ENCODE measurements at regions not wholly inside any gene's neighbourhood (a gene's known extent, or its start where the extent isn't known, plus 50 kb on each side); places are given as distances from the start of the nearest gene placed in this dataset.
"Not testable (repeated sequence)": the region's sequence is repeated elsewhere in the genome, so short reads cannot be mapped to it uniquely, and the experiment has no call there.

DNA sequence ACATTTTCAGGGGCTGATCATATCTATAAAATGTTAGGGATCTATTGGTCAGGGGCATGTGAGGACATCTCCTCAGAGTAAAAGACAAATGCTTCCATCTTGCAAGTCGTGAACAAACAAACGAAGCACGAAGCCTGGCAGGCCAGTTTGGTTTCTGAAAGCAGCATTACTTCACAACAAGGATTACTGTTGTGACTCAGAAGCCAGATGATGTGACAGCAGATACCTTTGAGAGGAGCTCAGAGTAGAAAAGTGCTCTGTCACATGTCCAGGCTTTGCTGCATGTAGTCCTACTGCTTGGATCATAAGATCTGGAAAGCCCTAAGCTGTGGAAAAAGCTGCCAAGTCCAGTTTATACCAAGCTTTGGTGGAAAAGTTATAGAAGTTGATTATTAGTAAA lies 1827.2 kb downstream of the ARAP2 start:
- intact Hi-C loops (cut with micrococcal nuclease) = no loop called here
- H3K27ac Mint-ChIP-seq = no peak overlapping the region
- no peak overlapping the region for H3K27ac ChIP-seq (ENCODE audit: low read length)
- H3K9me3 ChIP-seq (ENCODE audit: control insufficient read depth, insufficient read depth, low read length) = peaks cover 5% of the 10 kb centered on the region
- no peak overlapping the region for H3K4me3 ChIP-seq (ENCODE audit: low read length)
- H3K27me3 ChIP-seq (ENCODE audit: control insufficient read depth, insufficient read depth, low read length) = no peaks in the 10 kb centered on the region
- ATAC-seq (no peak), DNase-seq (no peak)
- no peak overlapping the region for H3K4me3 Mint-ChIP-seq
- H3K4me1 ChIP-seq (ENCODE audit: control insufficient read depth, insufficient read depth, low read length) = no peaks in the 10 kb centered on the region
- WGBS (ENCODE audit: insufficient coverage) = 74% methylated on average over 3 of the region's 3 CpGs
- no peaks in the 10 kb centered on the region for H3K27me3 Mint-ChIP-seq (ENCODE audit: low read depth in 2 of 2)
- peaks cover 10% of the 10 kb centered on the region for H3K36me3 Mint-ChIP-seq
- TF ChIP-seq, protein P1, sequence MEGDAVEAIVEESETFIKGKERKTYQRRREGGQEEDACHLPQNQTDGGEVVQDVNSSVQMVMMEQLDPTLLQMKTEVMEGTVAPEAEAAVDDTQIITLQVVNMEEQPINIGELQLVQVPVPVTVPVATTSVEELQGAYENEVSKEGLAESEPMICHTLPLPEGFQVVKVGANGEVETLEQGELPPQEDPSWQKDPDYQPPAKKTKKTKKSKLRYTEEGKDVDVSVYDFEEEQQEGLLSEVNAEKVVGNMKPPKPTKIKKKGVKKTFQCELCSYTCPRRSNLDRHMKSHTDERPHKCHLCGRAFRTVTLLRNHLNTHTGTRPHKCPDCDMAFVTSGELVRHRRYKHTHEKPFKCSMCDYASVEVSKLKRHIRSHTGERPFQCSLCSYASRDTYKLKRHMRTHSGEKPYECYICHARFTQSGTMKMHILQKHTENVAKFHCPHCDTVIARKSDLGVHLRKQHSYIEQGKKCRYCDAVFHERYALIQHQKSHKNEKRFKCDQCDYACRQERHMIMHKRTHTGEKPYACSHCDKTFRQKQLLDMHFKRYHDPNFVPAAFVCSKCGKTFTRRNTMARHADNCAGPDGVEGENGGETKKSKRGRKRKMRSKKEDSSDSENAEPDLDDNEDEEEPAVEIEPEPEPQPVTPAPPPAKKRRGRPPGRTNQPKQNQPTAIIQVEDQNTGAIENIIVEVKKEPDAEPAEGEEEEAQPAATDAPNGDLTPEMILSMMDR (IDR thresholded peaks at IDR 0.05) = no peak
- no peaks in the 10 kb centered on the region for H3K4me1 Mint-ChIP-seq
- no peaks in the 10 kb centered on the region for H3K36me3 ChIP-seq (ENCODE audit: control insufficient read depth, insufficient read depth, low read length)
- peaks cover 13 to 15% of the 10 kb centered on the region in 2 donors for H3K9me3 Mint-ChIP-seq

DNA sequence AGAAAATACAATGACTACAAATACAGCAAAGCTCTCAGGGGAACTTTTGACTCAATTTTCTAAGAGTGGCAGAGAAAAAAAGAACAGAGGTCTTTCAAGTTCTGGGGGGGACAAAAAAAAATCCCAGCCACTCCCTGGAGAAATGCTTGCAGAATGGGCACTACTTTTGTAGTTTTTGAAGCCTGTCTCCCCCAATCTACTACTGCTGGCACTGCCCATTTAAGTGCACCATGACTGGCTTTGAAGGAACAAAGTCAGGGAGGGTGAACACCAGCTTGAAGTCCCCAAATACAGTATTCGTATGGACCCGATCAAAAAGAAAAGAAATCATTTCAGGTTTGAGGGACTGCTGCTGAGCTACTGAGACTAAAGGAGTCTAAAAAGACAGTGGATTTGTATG lies 1824.4 kb downstream of the ARAP2 start:
- Histone ChIP-seq H3K4me1 (ENCODE audit: control insufficient read depth, insufficient read depth, low read length) (no peaks in the 10 kb centered on the region), H3K9me3 (ENCODE audit: control insufficient read depth, insufficient read depth, low read length) (no peaks in the 10 kb centered on the region), H3K36me3 (ENCODE audit: control insufficient read depth, insufficient read depth, low read length) (no peaks in the 10 kb centered on the region), H3K27ac (ENCODE audit: low read length) (no peak overlapping the region), H3K4me3 (ENCODE audit: low read length) (no peak overlapping the region), H3K27me3 (ENCODE audit: control insufficient read depth, insufficient read depth, low read length) (no peaks in the 10 kb centered on the region)
- no peaks in the 10 kb centered on the region for H3K36me3 Mint-ChIP-seq
- H3K4me3 Mint-ChIP-seq = no peak overlapping the region
- no peak for DNase-seq
- no peak for ATAC-seq
- H3K27me3 Mint-ChIP-seq (ENCODE audit: low read depth in 2 of 2) = no peaks in the 10 kb centered on the region
- H3K9me3 Mint-ChIP-seq = peaks cover 9% of the 10 kb centered on the region in 2 donors
- 97% methylated on average over 2 of the region's 2 CpGs for WGBS (ENCODE audit: insufficient coverage)
- intact Hi-C loops (cut with micrococcal nuclease) = no loop called here
- no peak overlapping the region for H3K27ac Mint-ChIP-seq
- TF ChIP-seq, protein P1 (IDR thresholded peaks at IDR 0.05) = no peak
- H3K4me1 Mint-ChIP-seq = no peaks in the 10 kb centered on the region

DNA sequence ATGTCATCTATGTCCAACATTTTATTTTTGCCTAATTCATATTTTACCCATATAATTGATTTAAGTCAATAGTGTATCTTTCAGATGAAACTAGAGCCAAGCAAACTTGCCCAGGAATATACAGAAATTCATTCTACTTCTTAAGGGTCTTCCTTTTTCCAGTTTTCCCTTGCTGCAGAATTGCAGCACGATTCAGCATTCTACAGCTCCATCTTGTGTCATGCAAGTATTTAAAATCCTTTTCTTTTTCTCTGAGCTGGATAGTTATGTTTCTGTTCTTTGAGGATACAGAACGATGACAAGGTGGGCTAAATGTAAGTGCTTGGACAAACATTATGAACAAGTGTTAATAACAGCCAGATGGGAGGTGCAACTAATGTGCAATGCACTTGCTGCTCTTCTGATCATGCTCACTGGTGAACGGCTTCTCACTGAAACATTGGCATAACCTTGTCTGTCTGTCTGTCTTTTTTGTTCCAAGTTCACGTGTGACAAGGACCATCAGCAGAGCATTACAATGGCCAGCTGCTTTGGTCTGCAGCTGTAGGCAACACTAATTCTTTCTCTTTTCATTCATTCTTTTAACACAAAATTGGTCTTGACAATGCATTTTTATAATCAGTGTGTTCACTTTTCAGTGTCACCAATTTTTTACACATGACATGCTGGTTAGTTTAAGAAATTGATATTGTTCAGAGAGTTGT lies 1821.7 kb downstream of the ARAP2 start:
- Histone ChIP-seq H3K36me3 (ENCODE audit: control insufficient read depth, insufficient read depth, low read length) (no peaks in the 10 kb centered on the region), H3K4me1 (ENCODE audit: control insufficient read depth, insufficient read depth, low read length) (no peaks in the 10 kb centered on the region), H3K9me3 (ENCODE audit: control insufficient read depth, insufficient read depth, low read length) (no peaks in the 10 kb centered on the region), H3K27ac (ENCODE audit: low read length) (no peak overlapping the region), H3K4me3 (ENCODE audit: low read length) (no peak overlapping the region), H3K27me3 (ENCODE audit: control insufficient read depth, insufficient read depth, low read length) (no peaks in the 10 kb centered on the region)
- DNase-seq (no peak), ATAC-seq (no peak)
- H3K4me1 Mint-ChIP-seq = no peaks in the 10 kb centered on the region
- H3K36me3 Mint-ChIP-seq = no peaks in the 10 kb centered on the region
- TF ChIP-seq, protein P1 (IDR thresholded peaks at IDR 0.05) = no peak
- no peak overlapping the region for H3K4me3 Mint-ChIP-seq
- WGBS (ENCODE audit: insufficient coverage) = 67% methylated on average over 4 of the region's 4 CpGs
- H3K9me3 Mint-ChIP-seq = peaks cover 9% of the 10 kb centered on the region in 2 donors
- H3K27ac Mint-ChIP-seq = no peak overlapping the region
- H3K27me3 Mint-ChIP-seq (ENCODE audit: low read depth in 2 of 2) = no peaks in the 10 kb centered on the region
- intact Hi-C loops (cut with micrococcal nuclease) = no loop called here

DNA sequence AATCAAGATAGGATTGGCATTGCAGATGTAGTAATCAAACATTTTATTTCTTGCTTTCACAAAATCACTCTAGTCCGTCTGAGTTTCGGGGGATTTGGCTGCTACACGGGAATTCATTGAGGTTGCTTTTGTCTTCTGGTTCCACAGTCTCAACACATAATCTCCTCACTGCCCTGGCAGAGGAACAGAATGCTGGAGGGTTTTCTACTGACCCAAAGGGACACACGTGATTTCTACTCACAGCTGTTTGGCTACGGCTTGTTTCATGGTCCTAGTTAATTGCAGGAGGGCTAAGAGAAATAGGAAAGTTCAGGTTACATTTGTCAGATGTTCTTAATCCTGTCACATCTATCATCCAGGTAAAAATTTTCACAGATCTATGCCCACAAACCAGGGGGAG lies 1811.6 kb downstream of the ARAP2 start:
- no peaks in the 10 kb centered on the region for H3K27me3 ChIP-seq (ENCODE audit: control insufficient read depth, insufficient read depth, low read length)
- no peak for DNase-seq
- H3K4me1 Mint-ChIP-seq = no peaks in the 10 kb centered on the region
- intact Hi-C loops (cut with micrococcal nuclease) = no loop called here
- H3K36me3 ChIP-seq (ENCODE audit: control insufficient read depth, insufficient read depth, low read length) = no peaks in the 10 kb centered on the region
- TF ChIP-seq, protein P1 (IDR thresholded peaks at IDR 0.05) = no peak
- ATAC-seq = no peak
- no peaks in the 10 kb centered on the region for H3K36me3 Mint-ChIP-seq
- peaks cover 13% of the 10 kb centered on the region in 2 donors for H3K9me3 Mint-ChIP-seq
- 88% methylated on average over 5 of the region's 5 CpGs for WGBS (ENCODE audit: insufficient coverage)
- H3K27ac Mint-ChIP-seq = no peak overlapping the region
- no peaks in the 10 kb centered on the region for H3K4me1 ChIP-seq (ENCODE audit: control insufficient read depth, insufficient read depth, low read length)
- H3K4me3 ChIP-seq (ENCODE audit: low read length) = no peak overlapping the region
- H3K27ac ChIP-seq (ENCODE audit: low read length) = no peak overlapping the region
- H3K4me3 Mint-ChIP-seq = no peak overlapping the region
- H3K9me3 ChIP-seq (ENCODE audit: control insufficient read depth, insufficient read depth, low read length) = no peaks in the 10 kb centered on the region
- H3K27me3 Mint-ChIP-seq (ENCODE audit: low read depth in 2 of 2) = no peaks in the 10 kb centered on the region

DNA sequence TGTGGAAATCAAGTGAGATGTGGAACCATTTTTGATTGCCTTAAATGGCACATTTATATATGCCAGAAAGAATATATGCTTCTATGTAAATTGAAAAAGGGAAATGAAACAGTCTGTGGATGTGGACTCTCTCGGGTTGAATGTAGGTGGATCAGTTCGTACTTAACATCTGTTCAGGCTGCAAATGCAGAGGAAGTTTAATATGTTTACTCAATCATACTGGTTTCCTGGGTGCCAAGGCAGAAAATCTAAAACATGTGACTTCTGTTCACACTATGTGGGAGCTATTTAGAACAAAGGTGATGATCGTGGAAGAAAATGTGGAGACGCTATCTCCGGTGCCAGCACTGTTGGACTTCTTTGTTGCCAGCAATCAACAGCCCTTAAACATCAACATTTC lies 1809.9 kb downstream of the ARAP2 start:
- H3K4me1 ChIP-seq (ENCODE audit: control insufficient read depth, insufficient read depth, low read length); H3K27ac ChIP-seq (ENCODE audit: low read length); H3K9me3 Mint-ChIP-seq; H3K4me3 Mint-ChIP-seq; intact Hi-C loops (cut with micrococcal nuclease); H3K27me3 ChIP-seq (ENCODE audit: control insufficient read depth, insufficient read depth, low read length); H3K27ac Mint-ChIP-seq; ATAC-seq; H3K9me3 ChIP-seq (ENCODE audit: control insufficient read depth, insufficient read depth, low read length); H3K36me3 Mint-ChIP-seq; H3K27me3 Mint-ChIP-seq (ENCODE audit: low read depth in 2 of 2); H3K4me1 Mint-ChIP-seq; H3K36me3 ChIP-seq (ENCODE audit: control insufficient read depth, insufficient read depth, low read length); DNase-seq; H3K4me3 ChIP-seq (ENCODE audit: low read length): not testable (repeated sequence)
- 77% methylated on average over 5 of the region's 5 CpGs for WGBS (ENCODE audit: insufficient coverage)

Measured in natural killer cell (primary cell).